HG03025 (cell line): ENCODE measurements at regions not wholly inside any gene's neighbourhood (a gene's known extent, or its start where the extent isn't known, plus 50 kb on each side); places are given as distances from the start of the nearest gene placed in this dataset.

Source experiments
- ATAC-seq: cut with Tn5 transposase; IDR thresholded peaks from one replicate; pipeline ENCODE4 v1.9.1; 2021; ENCODE audit warnings: mild to moderate bottlenecking, moderate library complexity; ENCODE audit not compliant: unreplicated experiment, low FRiP score

- ATAC-seq, result no peak
Measured at GRCh38 chr12:14273913-14274311, 91.6 kb upstream of the ATF7IP start.

- no peak for ATAC-seq
Measured at GRCh38 chr12:14275111-14275510, 90.4 kb upstream of the ATF7IP start.

- no peak for ATAC-seq
Measured at GRCh38 chr12:14275886-14276285, 89.6 kb upstream of the ATF7IP start.

- no peak for ATAC-seq
Measured at GRCh38 chr12:14278294-14278953, 87.1 kb upstream of the ATF7IP start.

GRCh38 chr12:14279845-14280244 lies 85.6 kb upstream of the ATF7IP start:
- no peak for ATAC-seq

GRCh38 chr12:14280921-14281320 lies 84.6 kb upstream of the ATF7IP start:
- no peak for ATAC-seq

- no peak for ATAC-seq
Measured at GRCh38 chr12:14281539-14281938, 83.9 kb upstream of the ATF7IP start.

GRCh38 chr12:14283489-14284144 lies 81.9 kb upstream of the ATF7IP start:
- ATAC-seq, result no peak

- ATAC-seq, result peak; percentile 63
Measured at GRCh38 chr12:14284184-14284722, 81.2 kb upstream of the ATF7IP start.

- ATAC-seq, result no peak
Measured at GRCh38 chr12:14289601-14290000, 75.9 kb upstream of the ATF7IP start.

- ATAC-seq, result no peak
Measured at GRCh38 chr12:14290951-14291350, 74.5 kb upstream of the ATF7IP start.

GRCh38 chr12:14303661-14304155 lies 61.8 kb upstream of the ATF7IP start:
- ATAC-seq, result no peak

GRCh38 chr12:14307004-14307403 lies 58.5 kb upstream of the ATF7IP start:
- no peak for ATAC-seq

- no peak for ATAC-seq
Measured at GRCh38 chr12:14308516-14308915, 57.0 kb upstream of the ATF7IP start.

GRCh38 chr12:14310866-14311265 lies 54.6 kb upstream of the ATF7IP start:
- ATAC-seq, result no peak

GRCh38 chr12:14313379-14314138 lies 51.9 kb upstream of the ATF7IP start:
- no peak for ATAC-seq

- no peak for ATAC-seq
Measured at GRCh38 chr12:14314801-14315200, 50.7 kb upstream of the ATF7IP start.

GRCh38 chr12:14315501-14315900 lies 50.0 kb upstream of the ATF7IP start:
- ATAC-seq, result no peak
